Activated naive CD8-positive, alpha-beta T cell treated with anti-CD3 and anti-CD28 coated beads, Interleukin-2, amount 10 ng/mL, durations not matched to agents 7 days and 5 days (primary cell): ENCODE measurements at regions not wholly inside any gene's neighbourhood (a gene's known extent, or its start where the extent isn't known, plus 50 kb on each side); places are given as distances from the start of the nearest gene placed in this dataset.
"Not testable (repeated sequence)": the region's sequence is repeated elsewhere in the genome, so short reads cannot be mapped to it uniquely, and the experiment has no call there.

Source experiments
- ATAC-seq: fragments of 150-1000 bp; cut with Tn5 transposase; one replicate; pipeline ENCODE4 v1.10.0; 2021; ENCODE audit warnings: low read depth, moderate library complexity
- POLR2A ChIA-PET: fragments of 350-600 bp; sonication (Branson Sonifier 250); formaldehyde crosslinking; loops from one replicate; lab custom pipeline; 2021; ENCODE audit warnings: antibody characterized with exemption; lab: Charles Lee
- DNase-seq: peaks from one replicate; pipeline ENCODE4 v3.0.0; 2021
- H3K27ac Mint-ChIP-seq: one replicate; pipeline ENCODE4 v1.8.0; 2022; ENCODE audit warnings: mild to moderate bottlenecking, mixed read lengths
- H3K27me3 Mint-ChIP-seq: one replicate; pipeline ENCODE4 v1.8.0; 2022; ENCODE audit warnings: mild to moderate bottlenecking, moderate library complexity, mixed read lengths
- H3K36me3 Mint-ChIP-seq: one replicate; pipeline ENCODE4 v1.8.0; 2021; ENCODE audit warnings: mild to moderate bottlenecking, mixed read lengths
- H3K4me1 Mint-ChIP-seq: one replicate; pipeline ENCODE4 v1.8.0; 2021; ENCODE audit warnings: mixed read lengths
- H3K4me3 Mint-ChIP-seq: one replicate; pipeline ENCODE4 v1.8.0; 2022; ENCODE audit warnings: mild to moderate bottlenecking, moderate library complexity, mixed read lengths
- H3K9me3 Mint-ChIP-seq: one replicate; pipeline ENCODE4 v1.8.0; 2021; ENCODE audit warnings: mixed read lengths

DNA sequence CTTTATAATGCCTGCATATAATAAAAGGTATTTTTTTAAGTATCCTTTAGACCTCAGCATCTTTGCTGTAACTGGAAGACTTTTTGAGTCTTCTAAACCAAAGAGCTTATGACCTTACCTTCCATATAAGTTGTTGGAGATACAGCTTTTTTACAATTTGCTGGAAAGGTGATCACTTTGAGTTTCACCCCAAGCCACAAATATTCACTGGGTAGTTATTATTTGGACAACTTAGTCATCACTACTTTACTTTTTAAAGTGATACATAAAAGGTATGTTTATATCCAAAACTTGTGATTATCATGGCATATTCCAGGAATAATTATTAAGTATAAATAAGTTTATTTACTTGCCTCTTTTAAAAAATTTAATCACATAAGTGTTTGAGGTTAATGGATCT is 246.7 kb upstream of the NRIP1 start:
- Mint-ChIP-seq H3K36me3 (no peaks in the 10 kb centered on the region), H3K27ac (no peak overlapping the region), H3K4me1 (no peaks in the 10 kb centered on the region), H3K27me3 (no peaks in the 10 kb centered on the region), H3K4me3 (no peak overlapping the region), H3K9me3 (no peaks in the 10 kb centered on the region)
- ATAC-seq (no peak), DNase-seq (no peak)
- POLR2A ChIA-PET: no interaction called here

DNA sequence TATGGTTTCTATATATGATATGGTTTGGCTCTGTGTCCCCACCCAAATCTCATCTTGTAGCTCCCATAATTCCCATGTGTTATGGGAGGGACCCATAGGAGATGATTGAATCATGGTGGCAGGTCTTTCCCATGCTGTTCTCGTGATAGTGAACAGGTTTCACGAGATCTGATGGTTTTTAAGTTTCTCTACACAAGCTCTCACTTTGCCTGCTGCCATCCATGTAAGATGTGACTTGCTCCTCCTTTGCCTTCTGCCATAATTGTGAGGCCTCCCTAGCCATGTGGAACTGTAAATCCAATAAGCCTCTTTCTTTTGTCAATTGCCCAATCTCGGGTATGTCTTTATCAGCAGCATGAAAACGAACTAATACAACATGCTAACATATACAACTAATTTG is 252.2 kb upstream of the NRIP1 start:
- H3K4me1 Mint-ChIP-seq, POLR2A ChIA-PET, DNase-seq, H3K9me3 Mint-ChIP-seq, H3K36me3 Mint-ChIP-seq, H3K27ac Mint-ChIP-seq, H3K27me3 Mint-ChIP-seq, ATAC-seq, H3K4me3 Mint-ChIP-seq: not testable (repeated sequence)

DNA sequence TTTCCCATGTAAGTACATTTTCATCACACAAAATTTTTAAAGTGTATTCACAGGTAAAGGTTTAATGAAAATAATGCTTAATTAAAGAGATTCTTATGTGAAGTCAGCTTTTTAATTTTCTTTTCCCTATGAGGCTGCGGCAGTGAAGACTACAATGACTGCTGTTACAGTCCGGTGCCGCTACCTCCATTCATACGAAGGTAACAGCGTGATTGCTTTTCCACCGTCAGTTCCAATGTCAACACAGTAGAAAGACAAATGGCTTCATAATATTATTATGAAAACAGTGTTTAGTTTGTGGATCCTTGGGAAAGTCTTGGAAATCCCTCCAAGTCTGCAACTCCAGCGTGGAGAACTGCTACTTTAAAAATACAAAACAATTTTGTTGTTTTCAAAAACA is 254.9 kb upstream of the NRIP1 start:
- no peak overlapping the region for H3K4me3 Mint-ChIP-seq
- H3K4me1 Mint-ChIP-seq: no peaks in the 10 kb centered on the region
- DNase-seq: no peak
- H3K9me3 Mint-ChIP-seq: peaks cover 2% of the 10 kb centered on the region
- POLR2A ChIA-PET: no interaction called here
- no peak for ATAC-seq
- peaks cover 4% of the 10 kb centered on the region for H3K27me3 Mint-ChIP-seq
- no peaks in the 10 kb centered on the region for H3K36me3 Mint-ChIP-seq
- no peak overlapping the region for H3K27ac Mint-ChIP-seq

DNA sequence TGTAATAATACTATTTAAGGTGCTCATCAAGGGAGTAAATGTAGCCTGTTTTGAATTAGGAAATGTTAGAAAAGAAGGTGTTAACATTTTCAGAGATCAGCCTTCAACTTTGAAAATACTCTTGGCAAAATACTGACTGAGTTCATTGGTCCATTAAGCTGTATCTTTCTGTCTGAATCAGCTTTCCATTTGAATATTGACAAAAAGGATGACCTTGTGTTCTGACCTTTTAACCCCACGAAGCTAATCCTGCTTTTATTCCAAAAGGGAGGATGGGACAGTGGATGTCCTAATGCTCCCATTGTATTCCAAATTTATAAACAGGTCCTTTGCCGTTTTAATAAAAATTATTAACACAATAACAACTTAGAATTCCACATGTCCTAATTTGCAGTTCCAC is 259.7 kb upstream of the NRIP1 start:
- Mint-ChIP-seq H3K4me3 (no peak overlapping the region), H3K36me3 (no peaks in the 10 kb centered on the region), H3K27me3 (peaks cover 4% of the 10 kb centered on the region), H3K27ac (no peak overlapping the region), H3K4me1 (no peaks in the 10 kb centered on the region), H3K9me3 (no peaks in the 10 kb centered on the region)
- ATAC-seq (no peak), DNase-seq (no peak)
- POLR2A ChIA-PET: no interaction called here

DNA sequence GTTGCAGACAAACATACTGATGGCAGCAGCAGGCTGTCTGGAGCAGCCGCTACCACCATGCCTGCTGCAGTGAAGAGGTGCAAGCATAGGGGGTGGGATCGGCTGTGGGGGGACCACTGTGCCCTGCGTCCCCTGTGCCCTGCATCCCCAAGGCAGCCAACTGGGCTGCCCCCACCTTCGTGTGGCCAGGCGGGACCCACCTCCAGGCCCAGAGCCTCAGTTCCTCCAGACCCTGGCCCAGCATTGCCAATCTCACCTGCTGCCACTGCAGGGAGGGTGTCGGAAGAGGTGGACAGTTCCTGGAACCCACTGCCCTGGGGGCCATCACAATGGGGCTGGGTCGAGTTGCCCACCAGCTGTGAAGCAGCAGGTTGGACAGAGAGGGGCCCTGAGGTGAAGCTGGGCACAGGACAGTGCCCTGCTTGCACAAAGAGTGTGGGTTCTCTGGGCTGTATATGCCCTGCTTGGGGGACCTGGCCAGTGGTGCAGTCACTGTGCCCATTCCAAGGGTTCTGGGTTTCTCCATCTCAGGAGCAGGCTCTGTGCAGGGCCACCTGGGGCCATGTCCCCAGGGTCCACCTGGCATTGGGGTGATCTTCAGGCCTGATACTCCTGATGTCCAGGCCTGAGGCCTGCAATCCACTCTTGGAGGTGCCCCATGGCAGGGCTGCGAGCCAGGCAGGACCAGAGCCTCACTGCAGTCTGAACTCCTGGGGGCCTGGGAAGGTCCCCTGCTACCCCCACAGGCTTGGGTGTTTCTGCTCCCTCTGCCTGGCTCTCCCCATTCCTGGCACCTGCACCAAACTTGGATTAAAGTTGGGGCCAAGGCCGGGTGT is 261.4 kb upstream of the NRIP1 start:
- no peak overlapping the region for H3K4me3 Mint-ChIP-seq
- H3K27me3 Mint-ChIP-seq: peaks cover 1% of the 10 kb centered on the region
- POLR2A ChIA-PET: no interaction called here
- ATAC-seq: no peak
- no peak for DNase-seq
- no peak overlapping the region for H3K27ac Mint-ChIP-seq
- no peaks in the 10 kb centered on the region for H3K36me3 Mint-ChIP-seq
- no peaks in the 10 kb centered on the region for H3K9me3 Mint-ChIP-seq
- H3K4me1 Mint-ChIP-seq: no peaks in the 10 kb centered on the region

DNA sequence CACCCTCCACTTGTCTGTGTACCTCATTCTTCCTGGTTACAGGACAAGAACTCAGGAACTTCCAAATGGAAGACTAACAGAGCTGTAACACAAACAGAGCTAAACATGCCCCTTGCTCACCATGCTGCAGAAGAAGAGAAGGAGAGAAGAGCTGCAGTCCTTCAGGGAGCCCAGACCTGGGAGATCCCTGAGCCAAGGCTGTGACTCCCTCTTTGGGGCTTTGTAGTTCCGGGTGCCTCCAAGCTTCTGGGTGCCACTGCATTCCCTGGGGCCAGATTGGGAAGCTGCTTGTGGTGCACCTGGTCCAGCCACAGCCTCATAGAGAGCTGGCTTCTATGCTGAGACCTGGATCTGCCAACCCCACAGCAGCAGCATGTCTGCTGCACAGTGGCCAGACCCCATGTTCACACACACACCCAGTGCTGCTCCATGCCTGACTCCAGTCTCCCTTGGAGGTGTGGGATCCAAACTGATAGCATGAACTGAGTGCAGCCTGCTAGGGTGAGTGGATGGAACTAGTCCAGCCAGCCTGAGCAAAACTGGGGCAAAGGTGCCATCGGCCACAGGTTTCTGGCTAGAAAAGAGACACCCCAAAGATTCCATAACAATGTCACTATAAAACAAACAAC is 263.0 kb upstream of the NRIP1 start:
- DNase-seq (no peak), ATAC-seq (no peak)
- no peaks in the 10 kb centered on the region for H3K36me3 Mint-ChIP-seq
- H3K9me3 Mint-ChIP-seq: no peaks in the 10 kb centered on the region
- no peak overlapping the region for H3K27ac Mint-ChIP-seq
- no peaks in the 10 kb centered on the region for H3K4me1 Mint-ChIP-seq
- H3K27me3 Mint-ChIP-seq: no peaks in the 10 kb centered on the region
- POLR2A ChIA-PET: no interaction called here
- H3K4me3 Mint-ChIP-seq: no peak overlapping the region

DNA sequence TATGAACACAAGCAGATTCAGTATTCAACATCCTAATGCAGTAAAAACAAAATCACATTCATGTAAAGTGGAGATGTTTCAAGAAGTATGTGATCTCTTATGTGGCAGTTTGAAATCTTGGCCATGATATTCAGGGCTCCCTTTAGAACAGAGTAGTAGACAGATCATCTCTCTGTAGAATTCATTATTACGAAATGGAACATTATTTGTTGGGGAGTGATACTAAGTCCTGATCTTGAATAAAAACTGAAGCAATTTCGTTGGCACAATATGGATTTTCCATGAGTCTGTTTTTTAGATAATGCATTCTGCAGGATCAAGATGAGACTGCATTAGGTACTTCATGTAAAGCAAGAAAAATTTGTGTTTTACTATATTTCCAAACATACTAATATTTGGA is 264.4 kb upstream of the NRIP1 start:
- no peak for DNase-seq
- H3K4me3 Mint-ChIP-seq: no peak overlapping the region
- POLR2A ChIA-PET: no interaction called here
- H3K4me1 Mint-ChIP-seq: no peaks in the 10 kb centered on the region
- ATAC-seq: no peak
- no peaks in the 10 kb centered on the region for H3K27me3 Mint-ChIP-seq
- no peak overlapping the region for H3K27ac Mint-ChIP-seq
- no peaks in the 10 kb centered on the region for H3K9me3 Mint-ChIP-seq
- H3K36me3 Mint-ChIP-seq: no peaks in the 10 kb centered on the region

DNA sequence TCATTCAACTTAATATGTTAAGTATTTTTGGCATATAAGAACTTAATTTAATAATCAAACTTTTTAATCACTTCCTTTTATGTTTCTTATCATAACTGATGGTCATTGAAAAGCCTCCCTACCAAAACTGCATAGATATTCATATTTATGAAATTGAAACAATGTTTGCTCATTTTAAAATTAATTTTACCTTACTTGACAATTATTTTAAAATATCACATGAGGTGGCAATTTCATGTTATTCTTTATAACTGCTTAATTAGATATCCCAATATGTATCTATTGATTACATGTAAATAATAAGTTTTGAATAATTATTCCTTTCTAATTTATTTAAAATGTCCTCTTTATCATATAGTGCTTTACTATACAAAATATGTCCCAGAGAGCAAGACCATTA is 266.1 kb upstream of the NRIP1 start:
- no peak for ATAC-seq
- Mint-ChIP-seq H3K4me3 (no peak overlapping the region), H3K9me3 (no peaks in the 10 kb centered on the region), H3K4me1 (no peaks in the 10 kb centered on the region), H3K36me3 (no peaks in the 10 kb centered on the region), H3K27ac (no peak overlapping the region), H3K27me3 (no peaks in the 10 kb centered on the region)
- POLR2A ChIA-PET: no interaction called here
- DNase-seq: no peak

DNA sequence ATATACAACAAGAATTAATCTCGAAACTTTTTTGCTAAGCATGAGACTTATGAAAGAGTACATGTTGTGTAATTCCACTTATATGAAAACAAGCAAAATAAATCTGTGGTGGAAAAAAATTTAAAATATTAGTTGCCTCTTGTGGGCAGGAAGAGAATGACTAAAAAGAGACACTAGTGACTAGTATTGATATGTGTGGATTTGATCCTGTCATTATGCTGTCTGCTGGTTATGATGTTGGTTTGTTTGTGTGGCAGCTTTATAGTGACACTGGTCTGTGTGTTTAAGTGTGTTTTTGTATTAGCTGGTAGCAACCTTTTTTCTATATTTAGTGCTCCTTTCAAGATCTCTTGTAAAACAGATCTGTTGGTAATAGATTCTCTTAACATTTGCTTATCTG is 267.8 kb upstream of the NRIP1 start:
- peaks cover 2% of the 10 kb centered on the region for H3K27me3 Mint-ChIP-seq
- POLR2A ChIA-PET: no interaction called here
- no peak overlapping the region for H3K4me3 Mint-ChIP-seq
- H3K9me3 Mint-ChIP-seq: no peaks in the 10 kb centered on the region
- ATAC-seq (no peak), DNase-seq (no peak)
- no peak overlapping the region for H3K27ac Mint-ChIP-seq
- no peaks in the 10 kb centered on the region for H3K4me1 Mint-ChIP-seq
- no peaks in the 10 kb centered on the region for H3K36me3 Mint-ChIP-seq

DNA sequence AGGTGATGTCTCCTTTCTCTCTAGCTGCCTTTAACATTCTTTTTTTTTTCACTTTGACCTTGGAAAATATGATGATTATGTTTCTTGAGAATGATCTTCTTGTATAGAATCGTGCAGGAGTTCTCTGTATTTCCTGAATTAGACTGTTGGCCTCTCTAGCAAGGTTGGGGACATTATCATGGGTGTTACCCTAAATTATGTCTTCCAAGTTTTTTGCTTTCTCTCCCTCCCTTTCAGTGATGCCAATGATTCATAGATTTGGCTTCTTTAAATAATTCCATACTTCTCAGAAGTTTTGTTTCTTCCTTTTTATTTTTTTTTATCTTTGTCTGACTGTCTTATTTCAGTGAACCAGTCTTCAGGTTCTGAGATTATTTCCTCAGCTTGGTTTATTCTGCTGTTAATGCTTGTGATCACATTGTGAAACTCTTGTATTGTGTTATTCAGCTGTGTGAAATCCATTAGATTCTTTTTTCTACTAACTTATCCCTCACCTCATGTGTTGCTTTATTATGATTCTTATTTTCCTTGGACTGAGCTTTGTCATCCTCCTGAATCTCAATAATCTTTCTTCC is 268.4 kb upstream of the NRIP1 start:
- ATAC-seq (no peak), DNase-seq (no peak)
- Mint-ChIP-seq H3K27me3 (peaks cover 2% of the 10 kb centered on the region), H3K4me3 (no peak overlapping the region), H3K36me3 (no peaks in the 10 kb centered on the region), H3K27ac (no peak overlapping the region), H3K9me3 (no peaks in the 10 kb centered on the region), H3K4me1 (no peaks in the 10 kb centered on the region)
- POLR2A ChIA-PET: no interaction called here

DNA sequence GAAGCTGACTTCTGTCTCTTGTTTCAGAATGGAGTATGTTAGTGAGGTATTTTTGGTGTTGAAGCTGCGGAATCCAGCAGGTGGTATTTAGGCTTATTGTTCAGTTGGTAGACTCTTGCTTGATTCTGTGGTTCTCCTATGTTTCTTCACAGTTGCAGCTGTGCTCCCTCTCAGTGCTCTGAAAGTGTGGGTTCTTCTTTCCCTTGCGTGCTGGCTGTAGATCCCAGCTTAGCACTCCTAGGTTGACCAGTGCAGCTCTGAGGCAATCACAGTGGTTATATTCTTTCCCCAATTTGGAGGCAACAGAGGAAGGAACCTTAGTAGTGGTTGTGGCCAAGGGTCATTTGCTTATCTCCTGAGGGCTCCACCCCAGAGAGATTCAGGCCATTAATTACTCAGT is 269.2 kb upstream of the NRIP1 start:
- Mint-ChIP-seq H3K4me3 (no peak overlapping the region), H3K36me3 (no peaks in the 10 kb centered on the region), H3K9me3 (peaks cover 1% of the 10 kb centered on the region), H3K4me1 (no peaks in the 10 kb centered on the region), H3K27ac (no peak overlapping the region), H3K27me3 (peaks cover 2% of the 10 kb centered on the region)
- POLR2A ChIA-PET: no interaction called here
- DNase-seq (no peak), ATAC-seq (no peak)

DNA sequence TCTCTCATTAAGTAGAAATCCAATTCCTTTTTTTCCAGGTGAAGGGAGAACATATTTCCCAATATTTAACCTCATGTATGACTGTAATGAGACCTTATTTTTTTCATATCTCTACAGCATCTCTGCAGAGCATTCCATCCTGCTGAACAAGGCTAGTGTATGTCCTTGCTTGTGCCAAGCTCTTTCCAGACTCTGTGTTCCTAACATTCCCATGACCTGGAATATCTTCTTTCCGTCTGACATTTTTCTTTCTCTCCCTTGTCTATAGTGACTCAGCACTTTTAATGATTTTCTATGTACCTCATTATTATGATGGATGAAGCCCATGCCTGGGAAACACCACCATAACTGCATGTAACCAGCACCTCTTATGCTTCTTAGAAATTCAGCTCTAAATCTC is 278.3 kb upstream of the NRIP1 start:
- H3K27me3 Mint-ChIP-seq: peaks cover 11% of the 10 kb centered on the region
- no peaks in the 10 kb centered on the region for H3K4me1 Mint-ChIP-seq
- POLR2A ChIA-PET: no interaction called here
- H3K4me3 Mint-ChIP-seq: no peak overlapping the region
- H3K9me3 Mint-ChIP-seq: peaks cover 7% of the 10 kb centered on the region
- H3K27ac Mint-ChIP-seq: no peak overlapping the region
- no peak for DNase-seq
- H3K36me3 Mint-ChIP-seq: no peaks in the 10 kb centered on the region
- ATAC-seq: no peak

DNA sequence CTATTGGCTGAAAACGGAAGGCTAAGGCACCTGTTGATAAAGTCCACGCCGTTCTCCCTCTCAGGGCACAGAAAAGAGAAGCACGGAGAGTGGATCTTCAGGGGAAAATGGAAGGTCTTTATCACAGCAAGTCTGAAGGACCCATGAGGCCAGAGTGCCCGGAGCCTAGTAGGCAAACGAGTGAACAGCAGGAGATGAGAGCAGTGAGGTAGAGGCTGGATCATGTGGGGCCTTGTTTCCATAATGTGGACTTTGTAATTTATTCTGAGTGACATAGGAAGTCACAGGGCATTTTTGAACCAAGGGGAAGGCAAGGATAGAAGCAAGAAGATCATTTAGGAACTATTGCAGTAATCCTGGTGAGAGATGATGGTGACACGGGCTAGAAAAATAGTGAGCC is 287.2 kb upstream of the NRIP1 start:
- DNase-seq (no peak), ATAC-seq (no peak)
- Mint-ChIP-seq H3K9me3 (peaks cover 4% of the 10 kb centered on the region), H3K27ac (no peak overlapping the region), H3K4me1 (peaks cover 2% of the 10 kb centered on the region), H3K36me3 (peaks cover 1% of the 10 kb centered on the region), H3K4me3 (no peak overlapping the region), H3K27me3 (no peaks in the 10 kb centered on the region)
- POLR2A ChIA-PET: no interaction called here

DNA sequence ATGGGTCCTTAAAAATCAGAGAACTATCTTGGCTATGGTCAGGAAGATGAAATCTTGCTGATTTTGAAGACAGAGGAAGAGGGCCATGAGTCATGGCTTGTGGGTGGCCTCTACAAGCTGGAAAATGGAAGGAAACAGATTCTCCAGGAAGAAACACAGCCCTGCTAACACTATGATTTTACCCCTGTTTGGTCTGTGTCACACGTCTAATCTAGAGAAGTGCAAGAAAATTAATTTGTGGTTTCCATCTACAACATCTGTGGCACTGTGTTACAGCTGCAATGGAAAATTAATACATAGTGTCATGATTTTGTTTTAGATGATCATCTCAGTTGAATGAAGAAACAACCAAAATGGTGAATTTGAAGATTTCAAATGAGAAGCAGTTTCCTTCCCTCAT is 288.7 kb upstream of the NRIP1 start:
- H3K36me3 Mint-ChIP-seq: peaks cover 1% of the 10 kb centered on the region
- peaks cover 4% of the 10 kb centered on the region for H3K9me3 Mint-ChIP-seq
- H3K27me3 Mint-ChIP-seq: no peaks in the 10 kb centered on the region
- ATAC-seq (no peak), DNase-seq (no peak)
- POLR2A ChIA-PET: no interaction called here
- no peak overlapping the region for H3K4me3 Mint-ChIP-seq
- peaks cover 2% of the 10 kb centered on the region for H3K4me1 Mint-ChIP-seq
- no peak overlapping the region for H3K27ac Mint-ChIP-seq
